IPS-18c (cell line): ENCODE measurements at regions not wholly inside any gene's neighbourhood (a gene's known extent, or its start where the extent isn't known, plus 50 kb on each side); places are given as distances from the start of the nearest gene placed in this dataset.

Experiments
- H3K4me3 ChIP-seq: 2 replicates; pipeline ENCODE4 v1.7.0; 2013; ENCODE audit warnings: low read depth, mild to moderate bottlenecking, low read length, moderate library complexity; ENCODE audit not compliant: insufficient read depth
- H3K9me3 ChIP-seq: one replicate; pipeline ENCODE4 v1.6.1; 2013; ENCODE audit warnings: mild to moderate bottlenecking, low read length, moderate library complexity; ENCODE audit not compliant: control insufficient read depth, insufficient read depth

DNA sequence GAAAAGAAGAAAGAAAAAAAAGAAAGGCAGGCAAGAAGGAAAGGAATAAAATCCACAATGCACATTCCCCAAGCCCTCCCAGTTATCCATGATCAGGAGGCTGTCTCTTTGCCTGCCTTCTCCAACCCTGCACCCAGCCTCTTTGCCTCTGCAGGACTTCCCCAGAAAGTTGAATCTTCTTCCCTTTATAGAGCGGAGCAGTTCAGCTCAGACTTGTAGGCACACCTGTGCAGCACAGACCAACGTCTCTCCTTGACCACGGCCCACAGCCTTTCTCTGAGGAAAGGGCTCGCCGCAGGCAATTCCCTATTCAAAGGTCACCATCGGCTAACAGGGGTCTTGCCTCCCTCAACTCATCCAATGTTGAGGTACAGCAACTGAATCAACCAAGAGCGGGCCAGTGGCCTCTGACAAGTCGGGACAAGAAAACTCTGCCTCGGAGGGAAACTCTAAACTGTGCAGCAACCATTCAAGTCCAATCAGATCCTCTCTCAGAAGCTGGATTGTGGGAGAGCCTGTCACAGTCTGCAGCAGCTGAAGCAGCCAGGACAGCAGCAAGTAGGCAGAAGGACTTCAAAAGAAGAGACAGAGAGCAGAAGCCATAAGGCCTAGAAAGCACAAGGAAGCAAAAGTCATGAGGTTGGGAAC, 529.2 kb upstream of the JARID2 start:
- Histone ChIP-seq H3K4me3 (no peak overlapping the region), H3K9me3 (no peaks in the 10 kb centered on the region)

DNA sequence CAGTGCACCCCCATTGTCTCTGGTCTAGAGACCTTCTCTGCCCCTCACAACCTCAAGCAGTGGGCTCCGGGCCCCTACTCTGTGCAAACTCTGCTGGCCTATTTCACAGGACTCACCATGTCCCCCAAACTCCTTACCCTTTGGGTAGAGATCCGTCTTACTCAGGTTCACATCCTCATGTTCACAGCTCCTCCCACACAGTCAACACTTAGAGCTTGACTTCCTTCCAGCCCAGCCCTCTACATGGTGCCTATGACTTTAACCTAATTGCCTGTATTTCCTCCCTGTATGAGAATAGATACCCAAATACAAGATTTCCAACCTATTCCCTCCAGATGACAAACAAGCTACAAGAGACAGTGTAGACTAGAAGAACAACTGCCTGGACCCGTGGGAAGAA, 528.6 kb upstream of the JARID2 start:
- no peaks in the 10 kb centered on the region for H3K9me3 ChIP-seq
- H3K4me3 ChIP-seq: no peak overlapping the region

DNA sequence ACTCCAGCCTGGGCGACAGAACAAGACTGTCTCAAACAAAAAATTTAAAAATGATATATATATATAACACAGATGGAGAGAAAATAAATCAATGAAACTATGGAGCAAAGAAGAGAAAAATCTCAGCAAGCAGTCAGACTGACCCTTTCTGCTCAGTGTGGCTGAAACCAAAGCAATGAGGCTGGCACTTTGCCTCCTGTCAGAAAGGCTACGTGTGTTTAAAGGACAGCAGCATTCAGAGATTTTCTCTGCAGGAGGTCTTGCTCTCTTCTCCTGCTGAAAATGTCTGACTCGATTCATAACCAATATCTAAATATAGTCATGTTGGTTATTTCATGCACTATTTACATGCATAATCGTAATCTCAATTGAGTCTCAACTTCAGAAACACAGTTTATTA, 527.0 kb upstream of the JARID2 start:
- no peaks in the 10 kb centered on the region for H3K9me3 ChIP-seq
- no peak overlapping the region for H3K4me3 ChIP-seq

DNA sequence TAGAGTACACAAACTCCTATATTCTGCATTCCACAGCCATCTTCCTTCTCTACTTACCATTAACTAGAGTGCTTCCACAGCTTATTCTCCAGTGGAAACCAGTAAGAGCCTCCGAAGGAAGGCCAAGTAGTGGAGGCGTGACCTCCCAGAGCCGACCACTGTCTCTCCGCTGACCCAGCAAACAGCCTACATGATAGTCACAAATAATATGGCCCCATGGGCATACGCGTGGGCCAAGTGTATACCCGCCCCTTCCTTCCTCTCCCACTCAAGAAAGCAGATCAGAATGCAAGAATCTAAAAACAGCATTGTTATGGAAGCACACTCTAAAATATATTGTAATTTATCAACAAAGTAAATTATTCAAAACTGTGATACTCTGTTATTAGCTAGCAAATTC, 526.6 kb upstream of the JARID2 start:
- Histone ChIP-seq H3K4me3 (no peak overlapping the region), H3K9me3 (no peaks in the 10 kb centered on the region)

DNA sequence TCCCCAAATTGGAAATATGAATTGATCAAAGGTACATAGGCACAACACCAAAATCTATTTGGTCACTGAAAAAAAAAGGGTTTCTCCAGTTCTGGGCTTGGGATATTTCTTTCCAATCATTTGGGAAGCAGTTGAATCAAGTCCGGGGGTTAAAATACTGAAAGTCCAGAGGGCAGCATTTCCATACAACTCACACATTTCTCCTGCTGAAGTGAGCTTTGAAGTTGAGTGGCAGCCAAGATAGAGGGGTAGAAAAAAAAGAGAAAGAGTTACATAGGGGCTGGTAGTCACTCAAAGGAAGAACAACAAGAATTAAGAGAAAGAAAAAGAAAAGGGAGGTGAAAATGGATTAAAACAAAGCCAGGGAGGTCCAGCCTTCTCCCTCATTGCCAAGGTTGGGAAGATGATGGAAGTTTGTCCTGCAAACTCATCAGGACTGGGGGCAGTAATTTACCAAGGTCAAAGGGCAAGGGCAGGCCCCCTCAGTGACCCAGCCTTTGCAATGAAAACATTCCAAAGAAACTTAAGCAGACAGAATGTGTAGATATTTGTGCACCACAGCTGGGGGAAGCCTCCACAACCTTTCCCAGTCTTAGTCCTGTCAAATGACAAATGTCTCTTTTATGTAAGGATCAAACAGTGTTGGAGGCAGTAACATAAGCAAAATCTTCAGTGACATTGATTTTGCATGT, 525.3 kb upstream of the JARID2 start:
- no peaks in the 10 kb centered on the region for H3K9me3 ChIP-seq

DNA sequence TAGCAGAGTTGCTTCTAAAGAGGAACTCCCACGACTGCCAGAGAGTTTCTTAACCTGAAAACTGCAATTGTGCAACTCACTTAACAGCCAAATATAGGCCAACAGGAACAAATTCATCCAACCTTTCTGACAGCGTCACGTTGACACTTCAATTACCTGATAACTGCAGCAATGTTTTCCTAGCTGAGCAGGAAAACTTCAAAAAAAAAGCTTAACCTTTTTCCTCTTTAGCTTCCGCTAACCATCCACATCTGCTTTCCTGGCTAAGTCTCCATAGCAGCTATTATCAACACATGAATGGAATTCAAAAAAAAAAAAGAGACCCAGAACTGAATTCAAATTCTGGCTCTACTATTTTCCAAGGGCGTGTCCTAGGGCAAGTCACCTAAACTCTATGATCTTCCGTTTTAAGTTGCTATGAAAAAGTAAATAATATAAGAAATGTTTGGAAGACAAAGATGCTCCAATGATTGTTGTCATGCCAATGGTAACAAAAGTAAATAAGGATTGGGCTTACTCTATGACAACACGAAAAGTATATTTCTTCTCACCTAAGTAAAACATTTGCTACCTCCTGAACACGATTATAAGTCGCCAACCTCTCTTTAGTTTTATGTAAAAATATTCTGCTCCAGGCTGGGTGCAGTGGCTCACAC, 524.6 kb upstream of the JARID2 start:
- Histone ChIP-seq H3K9me3 (no peaks in the 10 kb centered on the region), H3K4me3 (no peak overlapping the region)

More for the DNA sequence above, 525.3 kb upstream of the JARID2 start:
- H3K4me3 ChIP-seq: no peak overlapping the region

DNA sequence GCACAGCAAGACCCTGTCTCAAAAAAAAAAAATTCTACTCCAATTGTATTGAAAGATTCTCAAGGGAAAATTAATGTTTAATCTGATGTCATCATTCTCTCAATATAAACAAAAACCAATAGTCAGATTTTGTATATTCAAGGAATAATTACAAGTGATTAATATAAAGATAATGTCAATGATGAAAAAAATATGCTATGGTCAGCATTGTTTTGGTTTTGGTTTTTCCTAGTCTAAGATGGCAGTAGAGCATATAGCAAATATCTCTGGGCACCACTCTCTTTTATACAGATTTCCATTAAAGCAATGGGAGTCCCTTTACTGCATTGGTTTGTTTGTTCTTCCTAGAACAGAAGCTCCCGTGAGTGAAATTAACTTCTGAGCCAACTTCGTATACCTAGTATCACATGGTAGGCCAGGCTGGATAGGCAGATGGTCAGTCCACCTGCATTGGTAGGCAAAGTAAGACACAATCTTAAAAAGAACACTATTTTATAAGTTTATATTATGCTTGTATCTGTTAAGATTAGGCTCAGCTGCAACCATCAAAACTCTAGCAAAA, 523.8 kb upstream of the JARID2 start:
- Histone ChIP-seq H3K9me3 (no peaks in the 10 kb centered on the region), H3K4me3 (no peak overlapping the region)

DNA sequence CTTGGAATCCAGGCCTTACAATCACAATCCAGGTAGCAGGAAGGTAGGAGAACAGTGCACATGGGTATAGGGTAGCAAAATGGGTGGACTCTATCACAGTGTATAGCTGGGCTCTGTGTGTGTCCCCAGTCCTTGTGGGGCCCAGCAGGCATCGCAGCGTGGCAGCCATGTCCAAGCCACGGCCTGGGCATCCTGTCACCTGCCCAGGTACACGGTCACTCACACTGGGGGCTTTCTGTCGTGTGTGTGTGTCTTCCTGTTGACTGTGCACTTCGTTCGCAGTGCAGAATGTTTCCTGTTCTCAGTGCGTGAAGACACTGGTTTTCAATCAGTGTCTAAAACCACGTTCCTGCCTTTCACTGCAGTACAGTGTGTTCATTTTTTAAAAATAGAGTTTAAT, 523.2 kb upstream of the JARID2 start:
- Histone ChIP-seq H3K9me3 (no peaks in the 10 kb centered on the region), H3K4me3 (no peak overlapping the region)

DNA sequence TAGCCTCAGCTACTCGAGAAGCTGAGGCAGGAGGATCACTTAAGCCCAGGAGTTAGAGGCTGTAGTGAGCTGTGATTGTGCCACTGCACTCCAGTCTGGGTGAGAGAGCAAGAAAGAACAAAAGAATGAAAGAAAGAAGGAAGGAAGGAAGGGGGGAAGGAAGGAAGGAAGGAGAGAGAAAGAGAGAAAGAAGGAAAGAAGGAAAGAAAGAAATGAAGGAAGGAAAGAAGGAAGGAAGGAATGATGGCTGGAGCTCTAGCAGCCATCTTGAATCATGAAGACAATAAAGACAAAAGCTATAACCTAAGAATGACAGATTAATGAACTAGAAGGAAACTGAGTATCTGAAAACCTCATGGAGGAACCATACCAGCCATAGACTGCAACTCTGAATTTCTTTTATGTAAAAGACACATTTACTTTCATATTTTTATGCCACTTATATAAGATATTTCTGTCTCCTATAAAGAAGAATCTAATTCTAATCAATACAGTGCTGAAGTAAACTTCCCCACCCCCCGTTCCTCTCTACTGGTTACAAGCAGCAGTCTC, 522.3 kb upstream of the JARID2 start:
- Histone ChIP-seq H3K9me3 (no peaks in the 10 kb centered on the region), H3K4me3 (no peak overlapping the region)

DNA sequence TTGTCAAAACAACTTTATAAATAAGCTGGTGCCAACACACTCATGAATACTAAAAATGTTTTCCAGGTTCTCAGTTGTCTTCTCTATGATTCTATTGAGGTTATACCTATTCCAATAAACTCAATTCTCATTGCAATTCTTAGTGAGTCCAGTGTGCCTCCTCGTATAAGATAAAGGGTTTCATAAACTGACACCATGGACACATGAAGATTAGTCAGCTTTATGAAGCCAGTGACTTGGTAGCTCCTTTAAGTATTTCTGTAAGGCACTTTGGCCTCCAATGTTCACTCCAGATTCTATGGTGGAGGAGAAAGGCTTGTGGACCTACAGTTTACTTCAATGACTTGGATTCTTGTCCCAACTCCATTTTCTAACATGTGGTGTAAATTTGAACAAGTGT, 521.3 kb upstream of the JARID2 start:
- Histone ChIP-seq H3K9me3 (no peaks in the 10 kb centered on the region), H3K4me3 (no peak overlapping the region)

DNA sequence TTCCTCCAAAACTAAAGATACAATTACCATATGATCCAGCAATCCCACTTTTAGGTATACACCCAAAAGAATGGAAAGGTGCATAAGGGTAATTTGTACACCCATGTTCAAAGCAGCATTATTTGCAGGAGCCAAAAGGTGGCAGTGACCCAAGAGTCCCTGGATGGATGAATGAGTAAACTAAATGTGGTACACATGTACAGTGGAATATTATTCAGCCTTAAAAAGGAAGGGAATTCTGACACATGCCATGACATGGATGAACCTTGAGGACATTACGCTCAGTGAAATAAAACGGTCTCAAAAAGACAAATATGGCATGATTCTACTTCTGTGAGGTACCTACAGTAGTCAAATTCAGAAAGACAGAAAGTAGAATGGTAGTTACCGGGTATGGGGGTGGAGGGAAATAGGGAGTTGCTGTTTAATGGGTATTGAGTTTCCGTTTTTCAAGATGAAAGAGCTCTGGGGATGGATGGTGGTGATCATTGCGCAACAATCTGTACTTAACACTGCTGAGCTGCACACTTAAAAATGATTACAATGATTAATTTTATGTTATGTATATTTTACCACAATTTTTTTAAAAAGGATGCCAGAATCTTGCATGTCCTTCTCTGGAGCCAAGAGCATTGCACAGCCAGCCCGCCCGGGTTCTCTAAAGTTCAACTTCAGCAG, 518.9 kb upstream of the JARID2 start:
- H3K9me3 ChIP-seq: no peaks in the 10 kb centered on the region
- no peak overlapping the region for H3K4me3 ChIP-seq

DNA sequence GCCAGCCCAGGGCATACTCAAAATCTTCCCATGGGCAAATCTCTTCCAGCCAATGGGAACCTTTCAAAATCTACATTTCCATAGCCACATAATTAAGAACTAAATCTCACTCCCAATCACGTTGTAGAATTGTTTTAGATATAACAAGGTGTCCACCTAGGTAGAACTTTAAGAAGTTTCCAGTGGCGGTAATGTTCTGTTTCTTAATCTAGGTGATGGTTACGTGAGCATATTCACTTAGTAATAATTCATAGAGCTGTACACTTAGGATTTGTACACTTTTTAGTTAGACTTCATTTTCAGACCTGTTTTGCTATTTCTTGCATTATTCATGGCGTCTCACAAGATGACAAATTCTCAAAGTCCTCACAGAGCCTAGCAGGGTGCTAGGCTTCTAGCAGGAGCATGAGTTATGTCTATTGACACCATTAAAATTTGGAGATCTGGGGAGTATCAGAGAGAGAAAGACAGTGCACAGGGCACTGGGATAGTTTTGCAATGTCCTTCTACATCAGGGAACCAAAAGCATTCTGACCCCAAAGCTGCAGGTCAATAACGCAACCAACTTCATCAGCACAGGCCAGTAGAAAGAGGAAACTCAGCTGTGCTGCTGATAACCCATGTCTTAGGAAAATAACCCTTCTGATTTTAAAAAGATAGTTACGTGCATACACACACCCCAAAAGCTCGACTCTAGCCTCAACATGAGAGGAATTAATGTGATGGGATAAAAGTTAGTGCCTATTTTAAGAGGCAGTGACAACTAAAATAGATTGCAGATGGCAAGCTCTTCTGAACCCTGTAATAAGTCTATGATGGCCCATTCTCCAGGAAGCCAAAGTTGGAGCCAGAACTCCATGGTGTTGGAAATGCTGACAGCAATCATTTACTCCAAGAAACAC, 518.1 kb upstream of the JARID2 start:
- no peak overlapping the region for H3K4me3 ChIP-seq
- no peaks in the 10 kb centered on the region for H3K9me3 ChIP-seq

DNA sequence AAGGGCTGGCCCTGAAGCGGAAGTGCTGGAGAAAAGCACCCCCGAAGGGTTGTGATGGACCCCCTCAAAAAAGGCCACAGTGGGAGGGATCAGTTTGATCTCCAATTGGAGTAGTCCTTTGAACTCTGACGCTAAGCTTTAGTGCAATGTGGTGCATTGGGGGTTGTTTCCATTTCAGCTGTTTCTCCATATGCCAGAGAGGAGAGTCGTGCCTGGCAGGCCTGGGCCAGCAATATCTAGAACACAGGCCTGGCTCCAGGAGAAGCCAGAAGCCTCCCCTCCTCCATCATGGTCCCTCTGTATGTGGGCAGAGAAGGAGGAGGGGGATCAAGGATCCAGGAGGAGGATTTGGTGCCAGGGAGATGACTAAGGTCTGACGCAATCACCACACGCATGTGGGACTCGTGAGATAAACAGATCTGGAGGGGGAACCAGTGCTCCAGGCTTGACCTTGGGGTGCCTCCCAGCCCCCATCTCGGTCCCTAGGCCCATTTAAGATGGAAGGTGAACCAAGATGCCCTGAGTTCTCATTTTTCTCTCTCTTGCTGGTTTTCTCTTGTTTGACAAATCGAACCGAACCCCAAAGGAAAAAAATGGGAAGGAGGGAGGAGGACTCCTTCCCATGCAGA, 517.4 kb upstream of the JARID2 start:
- no peak overlapping the region for H3K4me3 ChIP-seq
- no peaks in the 10 kb centered on the region for H3K9me3 ChIP-seq

DNA sequence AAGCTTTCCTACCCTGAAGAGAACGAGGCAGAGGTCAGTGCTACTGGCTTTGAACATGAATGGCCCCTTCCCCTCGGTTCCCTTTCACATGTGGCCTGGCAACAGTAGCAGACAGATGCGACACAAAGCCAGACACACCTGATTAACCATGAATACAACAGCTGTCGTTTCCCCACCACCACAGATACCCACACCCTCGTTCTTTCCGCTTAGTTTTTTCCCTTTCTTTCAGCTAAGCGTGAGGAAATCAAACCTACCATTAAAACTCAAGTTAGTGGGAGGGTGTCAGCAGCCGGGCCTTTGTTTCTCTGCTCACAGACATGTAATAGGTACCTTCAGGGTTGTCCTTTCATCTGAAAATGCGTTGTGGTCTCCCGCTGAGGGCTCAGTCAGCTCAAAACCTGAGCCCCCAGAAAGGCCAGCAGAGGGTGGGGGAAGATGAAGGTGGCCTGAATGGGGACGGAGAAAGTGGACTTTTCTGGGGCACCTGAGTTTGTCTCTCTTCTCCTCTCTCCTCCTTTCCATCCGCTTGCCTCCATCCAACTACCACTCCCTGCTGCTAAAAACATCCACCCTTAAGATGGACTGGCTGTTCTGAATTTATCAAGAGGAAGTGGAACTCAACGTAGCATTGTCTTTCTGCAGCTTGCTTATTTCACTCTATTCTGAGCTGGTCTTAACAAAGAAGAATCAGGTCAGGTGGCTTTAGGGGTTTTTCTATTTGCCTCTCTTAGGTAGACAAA, 516.6 kb upstream of the JARID2 start:
- no peaks in the 10 kb centered on the region for H3K9me3 ChIP-seq
- no peak overlapping the region for H3K4me3 ChIP-seq

DNA sequence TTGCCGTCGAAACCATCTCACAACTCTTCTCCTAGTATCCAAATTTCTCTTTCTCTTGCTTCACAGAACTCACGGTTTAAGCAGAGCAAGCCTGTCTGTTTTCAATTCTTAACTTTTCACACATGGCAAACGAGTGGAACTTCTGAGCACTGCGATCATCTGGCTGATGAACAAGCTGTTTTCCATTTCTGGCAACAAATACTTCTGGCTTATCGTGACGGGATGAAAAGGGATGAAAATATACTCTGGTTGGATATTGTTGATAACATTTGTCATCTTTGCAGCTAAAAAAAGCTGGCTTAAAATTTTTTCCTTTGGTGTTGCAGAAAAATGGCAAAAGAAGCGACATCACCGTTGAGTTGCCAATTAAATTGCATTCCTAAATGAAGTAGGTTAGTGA, 515.2 kb upstream of the JARID2 start:
- Histone ChIP-seq H3K4me3 (no peak overlapping the region), H3K9me3 (no peaks in the 10 kb centered on the region)

DNA sequence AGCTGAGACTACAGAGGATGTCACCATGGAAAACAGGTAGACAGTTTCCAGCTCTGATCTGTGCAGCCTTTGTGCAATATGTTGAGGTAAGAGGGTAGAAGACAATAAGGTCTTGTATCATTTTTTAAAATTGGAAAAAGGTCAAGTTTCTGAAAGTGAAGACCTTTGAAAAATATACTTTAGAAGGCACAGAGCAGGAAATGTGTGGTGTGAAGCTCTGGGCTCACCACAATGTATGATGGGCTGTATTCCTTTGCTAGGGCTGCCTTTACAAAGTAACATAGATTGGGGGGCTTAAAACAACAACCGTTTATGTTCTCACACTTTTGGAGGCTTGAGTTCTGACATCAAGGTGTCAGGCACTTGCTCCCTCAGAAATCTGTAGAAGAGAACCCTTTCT, 514.3 kb upstream of the JARID2 start:
- Histone ChIP-seq H3K4me3 (no peak overlapping the region), H3K9me3 (no peaks in the 10 kb centered on the region)
